GM04504 (cell line): ENCODE measurements at regions not wholly inside any gene's neighbourhood (a gene's known extent, or its start where the extent isn't known, plus 50 kb on each side); places are given as distances from the start of the nearest gene placed in this dataset.

Experiments
- DNase-seq: peaks from one replicate; pipeline ENCODE4 v3.0.0-alpha.2; 2012; ENCODE audit warnings: low read depth

DNA sequence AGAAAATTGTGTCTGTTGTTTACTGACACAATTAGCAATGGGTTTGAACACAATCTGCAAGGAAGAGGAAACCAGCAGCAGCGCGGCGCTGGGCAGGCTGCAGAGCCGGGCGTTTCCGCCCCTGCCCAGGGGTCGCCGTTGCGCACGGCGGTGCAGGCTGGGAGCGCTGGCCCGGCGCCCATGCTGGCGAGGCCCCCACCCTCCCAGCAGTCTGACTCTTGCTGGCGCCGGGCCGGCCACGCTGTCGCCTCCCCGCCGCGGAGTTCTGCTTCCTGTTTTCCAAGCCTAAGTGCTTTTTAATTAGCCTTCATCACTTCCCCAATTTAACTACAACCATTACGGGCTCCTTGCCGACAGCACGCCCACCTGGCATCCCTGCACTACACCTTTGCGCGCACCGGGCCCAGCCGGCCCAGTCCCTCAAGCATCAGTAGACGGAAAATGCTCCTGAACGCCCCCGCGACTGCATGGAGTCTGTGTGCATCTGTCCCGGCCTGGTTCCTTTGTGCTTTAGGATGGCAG is 212.1 kb downstream of the GXYLT1 start:
- no peak for DNase-seq

DNA sequence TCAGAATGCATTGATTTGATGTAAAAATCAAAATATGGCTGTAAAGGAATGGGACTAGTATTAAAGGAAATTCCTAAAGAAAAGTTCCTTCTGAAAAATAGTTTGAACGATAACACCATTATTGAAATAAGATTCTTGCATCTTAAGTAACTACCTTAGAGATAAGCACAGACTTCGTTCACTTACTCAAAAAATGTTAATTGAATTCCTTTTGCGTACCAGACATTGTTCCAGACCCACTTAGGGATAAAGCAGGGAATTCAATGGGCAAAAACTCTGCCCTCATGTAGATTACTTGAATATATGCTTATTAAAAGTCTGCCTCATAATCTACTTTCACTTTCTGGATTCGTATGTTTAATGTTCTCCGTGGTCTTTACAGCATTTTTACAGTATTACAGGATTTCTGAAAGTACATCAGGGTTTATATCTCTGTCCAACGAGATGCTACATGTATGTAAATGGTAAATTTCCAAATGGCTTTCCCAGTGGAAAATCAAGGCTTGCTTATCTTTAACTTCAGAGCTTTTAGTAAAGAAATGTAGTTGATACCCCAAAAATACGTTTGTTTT is 213.7 kb downstream of the GXYLT1 start:
- DNase-seq, result no peak

DNA sequence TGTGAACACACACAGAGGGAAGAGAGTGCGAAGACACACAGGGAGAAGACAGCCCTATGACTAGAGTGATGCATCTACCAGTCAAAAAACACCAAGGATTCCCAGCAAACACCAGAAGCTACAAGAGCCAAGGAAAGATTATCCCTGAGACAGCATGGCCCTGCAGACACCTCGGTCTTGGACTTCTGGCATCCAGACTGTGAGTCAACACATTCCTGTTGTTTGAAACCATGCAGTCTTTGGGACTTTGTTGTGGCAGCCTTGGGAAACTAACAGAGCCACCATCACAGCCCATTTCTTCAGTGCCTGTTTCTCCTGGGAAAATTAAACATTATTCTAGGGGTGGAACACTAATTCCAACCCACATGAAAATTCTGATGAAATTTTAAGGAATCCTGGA is 220.6 kb downstream of the GXYLT1 start:
- no peak for DNase-seq

DNA sequence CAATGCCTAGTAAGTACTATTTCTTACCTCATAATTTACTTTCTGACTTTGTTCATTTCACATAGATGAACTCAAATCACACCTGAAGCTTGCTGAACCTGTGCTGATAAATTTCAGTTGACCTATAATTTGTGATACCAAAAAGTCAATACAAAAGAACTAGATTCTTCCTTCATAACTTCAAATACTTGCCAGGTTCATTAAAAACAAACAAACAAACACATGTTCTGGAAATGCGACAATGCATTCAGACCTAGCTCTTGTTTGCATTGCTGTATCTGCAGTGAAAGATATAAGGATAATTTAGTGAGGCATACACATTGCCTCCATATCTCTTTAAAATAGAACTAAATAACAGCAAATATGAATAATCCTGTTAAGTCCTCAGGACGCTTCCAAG is 221.3 kb downstream of the GXYLT1 start:
- no peak for DNase-seq

DNA sequence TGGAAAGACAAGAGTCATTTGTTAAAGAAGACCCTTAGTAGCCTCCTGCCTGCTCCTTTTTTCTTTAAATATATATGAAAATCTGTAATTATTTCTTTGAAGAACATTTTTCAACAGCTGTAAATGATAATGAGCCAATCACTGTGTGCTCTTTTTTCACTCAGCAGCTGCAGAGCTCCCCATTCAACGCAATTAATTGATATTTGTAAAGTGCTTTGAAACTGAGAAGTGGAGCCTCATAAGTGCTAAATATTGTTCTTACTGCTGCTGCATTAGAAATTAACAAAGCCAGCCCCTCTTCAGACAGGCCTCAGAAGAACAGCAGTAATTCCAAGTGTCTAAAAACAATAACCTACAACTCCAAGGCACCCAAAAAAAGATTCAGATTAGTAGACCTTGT is 224.3 kb downstream of the GXYLT1 start:
- no peak for DNase-seq

DNA sequence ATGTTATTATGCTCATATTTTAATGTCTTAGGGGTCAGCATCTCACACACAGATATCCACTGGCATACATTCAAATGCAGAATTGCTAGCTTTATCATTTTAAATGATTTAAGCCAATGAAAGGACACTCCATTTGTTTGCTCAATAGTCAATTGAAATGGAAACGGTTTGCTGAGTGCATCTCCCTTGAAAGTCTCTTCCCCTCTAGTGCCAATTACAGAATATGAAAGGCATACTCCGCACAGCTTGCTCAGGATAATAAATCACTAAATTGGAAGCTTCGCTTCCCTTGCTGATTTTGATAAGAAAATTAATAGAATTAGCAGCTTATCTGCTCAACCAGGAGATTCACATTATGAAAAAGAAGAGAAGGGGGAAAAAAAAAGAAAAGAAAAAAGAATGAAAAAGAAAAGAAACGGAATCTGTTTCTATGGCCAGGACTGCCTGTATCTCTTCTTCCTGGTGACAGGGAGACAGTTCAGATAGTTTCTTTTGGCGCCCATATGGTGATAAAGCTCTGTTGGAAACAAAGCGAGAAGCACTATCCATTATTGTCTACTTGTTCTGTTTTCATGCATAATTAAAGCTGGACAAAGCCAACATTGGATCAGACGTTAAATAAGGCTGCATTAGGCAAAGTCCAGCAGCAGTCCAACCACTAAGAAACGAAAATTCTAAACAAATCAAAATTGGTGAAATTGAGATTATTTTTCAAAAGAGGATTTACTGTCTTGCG is 225.0 kb downstream of the GXYLT1 start:
- DNase-seq, result no peak

DNA sequence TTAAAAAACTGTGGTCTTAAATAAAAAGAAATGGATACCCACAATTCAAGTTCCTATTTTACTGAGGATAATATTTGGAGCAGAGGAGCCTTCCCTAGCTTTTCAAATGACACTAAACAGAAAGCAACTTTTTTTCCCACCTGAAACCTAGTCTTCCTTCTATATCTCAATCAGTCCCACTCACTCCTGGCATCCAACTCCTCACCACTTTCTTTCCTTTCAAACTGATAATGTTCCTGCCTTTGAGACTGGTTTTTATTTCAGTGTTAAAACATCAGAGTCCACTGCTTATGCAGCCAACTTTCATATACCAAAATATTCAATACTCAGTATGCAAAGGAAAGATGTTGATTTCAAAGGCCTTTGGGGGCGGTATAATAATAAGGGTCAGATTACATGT is 225.6 kb downstream of the GXYLT1 start:
- no peak for DNase-seq

DNA sequence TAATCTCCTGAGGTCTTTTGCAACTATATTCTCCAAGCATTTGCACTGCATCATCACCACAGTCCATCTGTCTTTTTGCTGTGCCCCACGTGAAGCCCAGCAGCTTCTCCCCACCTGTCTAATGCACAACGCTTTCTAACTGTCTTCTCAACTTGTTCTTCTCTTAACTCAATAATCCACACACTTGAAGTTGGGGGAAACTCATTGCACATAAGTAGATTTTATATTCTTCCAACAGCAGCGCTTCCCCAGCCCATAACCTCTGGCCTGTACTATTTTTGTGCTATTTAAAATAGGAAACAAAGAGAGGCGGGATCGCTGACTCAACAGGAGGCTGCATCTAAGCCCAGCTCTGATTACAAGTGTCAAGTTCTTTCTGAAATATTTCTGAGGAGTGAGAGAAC is 226.7 kb downstream of the GXYLT1 start:
- DNase-seq, result no peak

DNA sequence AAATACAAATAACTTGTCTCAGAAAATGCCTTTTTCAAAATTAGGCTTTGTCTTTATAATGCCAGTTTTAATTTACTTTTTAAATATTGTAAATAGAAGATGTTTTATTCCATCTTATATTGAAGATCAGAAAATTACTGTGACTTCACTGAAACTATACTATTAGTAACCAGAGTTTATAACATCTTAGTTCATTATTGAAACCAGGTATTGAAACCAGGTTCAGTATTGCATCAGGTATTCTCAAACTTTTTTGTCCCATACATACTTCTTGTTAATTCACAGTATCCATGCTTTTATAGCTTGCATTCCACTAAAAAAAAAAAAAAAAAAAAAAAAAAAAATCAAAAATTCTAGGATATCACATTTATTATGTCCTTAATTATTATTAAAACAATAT is 227.5 kb downstream of the GXYLT1 start:
- no peak for DNase-seq

DNA sequence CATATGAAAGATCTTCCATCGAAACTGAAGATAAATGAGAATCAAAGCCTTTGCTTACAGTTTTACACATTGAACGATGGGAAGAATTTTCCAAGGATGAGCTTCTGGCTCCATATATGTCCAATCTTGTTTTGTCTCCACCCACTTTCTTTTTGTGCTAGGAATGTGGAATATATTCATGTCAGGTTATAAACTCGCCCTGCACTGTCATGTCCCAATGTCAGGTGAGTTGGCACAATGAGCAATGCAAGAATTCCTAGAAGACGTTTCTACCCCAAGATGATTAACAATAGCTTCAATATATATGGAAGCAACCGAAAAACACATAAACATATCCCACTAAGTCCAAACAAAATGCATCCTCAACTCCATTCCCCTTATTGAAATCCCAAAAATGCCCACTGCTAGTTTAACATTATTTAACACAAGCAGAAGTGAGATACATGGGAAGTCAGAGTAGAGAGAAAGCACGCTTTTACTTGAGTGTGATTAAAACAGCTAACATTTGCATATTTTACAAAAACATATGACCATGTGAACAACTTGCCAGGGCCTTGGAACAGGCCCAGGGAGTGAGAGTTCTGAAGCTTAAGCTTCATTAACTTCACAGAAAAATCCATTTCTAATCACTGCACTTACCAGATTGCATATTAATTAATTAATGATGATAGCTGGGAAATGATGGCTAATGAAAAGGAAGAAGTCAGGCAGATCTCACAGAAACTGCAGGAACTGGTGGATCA is 233.9 kb downstream of the GXYLT1 start:
- no peak for DNase-seq

DNA sequence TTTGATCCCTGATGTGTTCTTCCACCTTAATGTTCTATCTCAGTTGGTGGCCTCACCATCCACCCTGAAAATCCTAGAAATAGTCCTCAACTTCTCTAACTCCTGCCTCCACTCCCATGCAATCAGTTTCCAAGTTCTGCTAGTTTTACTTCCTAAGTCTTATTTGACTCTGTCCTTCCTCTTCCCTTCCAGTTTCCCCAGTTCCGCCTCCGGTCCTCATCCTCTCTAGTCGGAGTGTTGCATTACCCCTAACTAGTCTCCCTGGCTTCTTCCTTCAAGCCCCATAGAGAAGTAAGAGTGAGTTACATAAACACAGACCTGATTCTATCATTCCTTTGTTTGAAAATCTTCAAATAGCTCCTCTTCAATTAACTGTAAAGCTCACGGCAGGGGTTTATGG is 236.5 kb downstream of the GXYLT1 start:
- DNase-seq, result no peak

DNA sequence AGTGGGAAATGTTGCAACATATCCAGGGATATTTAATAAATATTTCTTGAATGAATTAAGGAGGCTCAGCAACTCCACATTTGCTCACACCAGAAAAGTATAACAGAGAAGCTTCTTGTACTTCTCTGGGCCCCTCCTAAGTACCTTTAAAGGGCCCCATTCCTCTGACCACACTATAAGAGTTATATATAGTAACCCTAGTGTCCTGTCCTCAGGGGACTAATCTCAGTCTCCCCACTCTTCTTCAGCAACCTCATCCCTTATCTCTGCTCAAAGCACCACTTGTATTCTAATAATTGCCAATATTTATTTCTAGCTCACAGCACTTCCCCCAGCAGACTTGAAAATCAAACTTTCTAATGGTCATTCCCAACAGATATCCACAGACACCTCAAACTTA is 237.1 kb downstream of the GXYLT1 start:
- DNase-seq, result no peak

DNA sequence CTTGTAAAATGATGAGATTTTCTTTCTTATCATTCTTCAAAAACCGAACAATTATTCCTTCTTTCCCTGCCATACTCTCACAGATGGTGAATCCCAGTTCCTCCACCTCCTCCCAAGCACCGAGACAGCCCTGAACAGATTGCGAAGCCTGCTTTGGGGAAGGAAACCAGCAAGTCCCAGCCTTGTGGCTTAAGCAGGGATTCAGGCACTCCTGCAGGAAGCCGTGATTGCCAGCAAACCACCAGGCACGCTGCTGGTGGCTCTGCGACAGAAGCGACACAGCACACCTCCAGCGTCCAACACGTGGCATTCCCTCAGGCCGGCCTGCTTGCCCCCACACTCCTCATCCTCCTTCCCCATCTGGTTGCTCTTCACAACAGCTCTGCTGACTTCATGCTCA is 237.7 kb downstream of the GXYLT1 start:
- DNase-seq, result no peak

DNA sequence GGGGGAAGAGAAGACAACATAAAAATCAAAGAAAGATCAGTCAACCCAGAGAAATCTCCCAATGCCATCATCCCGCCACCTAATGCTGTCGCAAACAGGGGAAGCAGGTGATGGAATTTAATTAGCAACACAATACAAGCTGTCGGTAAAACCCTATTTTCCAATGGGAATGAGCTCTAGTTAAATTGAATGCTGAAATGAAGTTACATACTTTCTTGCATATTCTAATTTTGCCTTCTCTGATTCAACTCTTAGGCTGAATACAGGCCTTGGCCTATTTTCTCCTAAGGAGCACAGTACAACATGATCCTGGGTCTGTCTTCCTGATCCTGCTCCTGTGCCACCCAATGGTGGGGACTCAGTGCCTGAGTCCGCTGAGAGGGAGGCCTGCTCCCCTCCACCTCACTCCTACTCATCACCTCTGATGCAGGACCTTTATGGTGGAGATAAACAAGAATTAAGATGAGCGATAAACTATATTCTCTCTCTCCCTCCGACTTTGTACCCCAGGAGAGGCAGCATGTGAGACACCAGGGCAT is 238.8 kb downstream of the GXYLT1 start:
- DNase-seq, result no peak

DNA sequence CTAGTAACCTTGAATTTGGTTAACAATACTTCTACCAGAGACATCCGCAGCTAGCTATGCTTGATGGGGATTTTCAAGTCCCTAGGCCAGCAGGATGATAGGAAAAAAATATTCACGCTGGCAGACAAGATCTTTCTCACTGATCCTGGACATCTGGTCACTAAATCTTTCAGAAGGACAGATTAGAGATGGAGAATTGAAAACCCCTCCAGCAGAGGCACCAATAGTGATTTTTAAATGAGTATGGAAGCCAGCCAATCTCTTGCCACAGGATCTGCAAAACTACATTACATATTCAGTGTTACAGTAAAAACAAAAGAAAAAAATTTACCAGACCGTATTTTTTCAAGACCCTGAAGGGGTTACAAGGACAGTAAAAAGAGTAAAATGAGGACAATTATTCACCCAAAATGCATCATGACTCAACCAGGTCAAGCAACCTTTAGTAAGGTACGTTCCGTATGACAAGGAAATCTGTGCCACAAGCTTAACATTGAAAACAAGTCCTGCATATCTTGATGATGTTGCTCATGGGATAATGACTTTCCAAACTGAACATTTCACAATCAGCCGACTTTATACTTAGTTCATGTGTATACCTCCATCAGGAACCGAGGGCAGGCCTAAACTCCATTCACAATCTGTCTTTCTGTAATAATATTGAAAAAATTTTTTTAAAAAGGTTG is 239.5 kb downstream of the GXYLT1 start:
- DNase-seq, result no peak

DNA sequence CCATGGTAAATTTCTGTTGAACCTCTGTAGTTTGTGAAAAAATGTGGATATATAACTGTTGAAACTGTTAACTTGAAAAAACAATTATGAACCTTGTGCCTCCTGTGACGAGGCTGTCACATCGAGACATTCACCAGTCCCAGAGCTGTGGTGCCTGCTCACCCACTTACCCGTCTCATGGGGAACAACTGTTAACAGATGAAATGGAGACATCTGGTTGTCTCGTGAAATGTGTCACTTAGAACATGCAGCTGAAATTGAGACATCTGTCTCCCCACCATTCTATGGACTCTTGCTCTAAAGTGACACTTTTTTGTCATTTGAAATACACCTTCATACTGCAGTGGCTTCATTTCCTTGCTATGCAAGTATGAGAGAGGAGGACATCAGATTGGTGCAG is 240.6 kb downstream of the GXYLT1 start:
- no peak for DNase-seq

DNA sequence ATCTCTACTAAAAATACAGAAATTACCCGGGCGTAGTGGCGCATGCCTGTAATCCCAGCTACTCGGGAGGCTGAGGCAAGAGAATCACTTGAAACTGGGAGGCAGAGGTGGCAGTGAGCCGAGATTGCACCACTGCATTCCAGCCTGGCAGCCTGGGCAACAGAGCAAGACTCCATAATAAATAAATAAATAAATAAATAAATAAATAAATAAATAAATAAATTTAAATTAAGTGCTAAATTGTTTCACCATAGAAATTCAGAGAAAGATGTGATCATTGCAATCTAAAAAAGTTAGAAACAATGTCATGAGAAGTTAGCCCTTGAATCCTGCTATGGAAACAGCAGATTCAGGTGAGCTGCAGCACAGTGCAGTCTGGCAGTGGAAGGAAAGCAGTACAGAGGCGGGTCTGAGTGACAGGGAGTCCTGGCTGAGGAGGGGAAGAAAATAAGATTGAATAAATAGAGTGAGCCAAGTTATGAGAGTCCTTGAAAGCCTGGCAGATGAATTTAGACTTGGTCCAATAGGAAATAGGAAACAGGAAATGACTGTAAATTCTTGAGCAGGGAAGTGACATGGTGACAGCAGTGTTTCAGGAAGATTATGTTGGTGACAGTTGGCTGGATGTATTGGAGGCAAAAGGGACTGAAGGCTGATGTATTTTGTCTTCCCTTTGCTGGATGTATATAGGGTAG is 241.5 kb downstream of the GXYLT1 start:
- no peak for DNase-seq

DNA sequence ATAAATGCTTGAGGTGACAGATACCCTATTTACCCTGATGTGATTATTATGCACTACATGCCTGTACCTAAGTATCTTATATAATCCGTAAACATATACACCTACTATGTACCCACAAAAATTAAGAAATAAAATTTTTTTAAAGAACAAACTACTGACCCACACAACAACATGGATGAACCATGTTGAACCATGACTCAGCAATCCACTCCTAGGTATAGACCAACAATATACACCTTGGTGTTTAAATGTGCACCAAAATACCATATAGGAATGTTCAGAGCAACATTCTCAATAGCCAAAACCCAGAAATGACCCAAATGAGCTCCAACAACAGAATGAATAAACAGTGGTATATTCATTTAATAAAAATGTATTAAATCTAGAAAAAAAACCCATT is 245.1 kb downstream of the GXYLT1 start:
- no peak for DNase-seq

DNA sequence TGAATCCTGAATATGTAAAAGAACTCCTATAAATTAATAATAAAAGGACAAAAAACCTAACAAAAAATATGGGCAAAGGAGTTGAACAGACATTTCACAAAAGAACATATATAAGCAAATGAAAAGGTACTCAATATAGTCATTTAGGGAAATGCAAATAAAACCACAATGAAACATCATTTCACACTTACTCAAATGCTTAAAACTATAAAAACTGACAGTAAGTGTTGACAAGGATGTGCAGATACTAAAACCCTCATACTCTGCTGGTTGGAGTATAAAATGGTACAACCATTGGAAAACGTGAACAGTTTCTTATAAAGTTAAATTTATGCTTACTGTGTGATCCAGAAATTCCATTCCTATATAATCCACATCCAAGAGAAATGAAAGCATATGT is 247.1 kb downstream of the GXYLT1 start:
- no peak for DNase-seq

DNA sequence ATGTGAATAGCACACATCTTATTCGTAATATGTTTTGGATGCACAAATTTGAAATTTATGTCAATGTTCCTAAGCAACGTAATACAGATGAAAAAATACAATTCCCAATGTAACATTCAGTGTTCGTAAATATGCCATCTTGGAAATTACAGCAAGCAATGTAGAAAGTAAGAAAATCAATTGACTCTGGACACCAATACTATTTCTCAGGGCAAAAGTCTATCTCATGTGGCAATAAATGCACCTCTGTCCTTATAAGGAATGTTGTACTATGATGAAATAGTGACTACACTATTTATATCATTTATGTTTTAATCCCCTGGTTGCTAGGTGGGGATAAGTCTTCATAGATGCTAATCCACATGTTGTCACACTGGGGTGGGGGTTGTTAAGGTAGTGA is 251.2 kb downstream of the GXYLT1 start:
- no peak for DNase-seq

DNA sequence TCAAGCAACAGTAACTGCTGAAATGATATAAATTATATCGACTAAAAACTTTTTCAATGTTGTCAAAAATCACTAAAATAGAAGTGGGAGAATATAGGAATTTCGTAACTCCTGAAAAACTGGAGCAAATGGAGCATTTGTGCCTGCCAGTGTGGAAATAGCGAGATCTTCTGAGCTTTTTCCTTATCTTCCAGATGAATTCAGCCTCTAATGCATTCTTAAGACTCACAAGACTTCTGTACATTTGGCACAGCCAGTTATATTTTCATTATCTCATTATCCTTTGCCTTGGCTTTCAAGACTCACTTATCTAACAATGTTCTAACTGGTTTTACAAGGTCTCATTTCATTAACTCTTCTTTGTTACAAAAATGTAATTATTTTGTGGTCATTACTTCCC is 252.4 kb downstream of the GXYLT1 start:
- no peak for DNase-seq

DNA sequence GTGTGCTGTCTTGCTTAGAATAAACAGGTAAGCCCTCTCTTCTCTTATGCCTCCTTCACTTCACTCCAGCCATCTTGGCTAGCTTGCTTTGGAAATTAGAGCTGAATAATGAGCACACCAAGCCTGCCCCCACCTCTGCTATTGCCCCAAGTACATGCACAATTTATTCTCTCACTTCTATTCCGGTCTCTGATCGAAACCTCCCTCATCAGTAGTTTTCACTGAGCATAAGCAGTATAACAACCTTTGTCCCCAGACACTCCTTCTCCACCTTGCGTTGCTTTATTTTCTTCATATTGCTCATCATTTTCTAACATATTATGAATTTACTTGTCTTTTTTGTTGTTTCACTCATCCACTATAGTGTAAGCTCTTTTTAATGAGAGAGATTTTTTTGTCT is 253.4 kb downstream of the GXYLT1 start:
- no peak for DNase-seq
